BLaER1 (cell line): ENCODE measurements at regions not wholly inside any gene's neighbourhood (a gene's known extent, or its start where the extent isn't known, plus 50 kb on each side); places are given as distances from the start of the nearest gene placed in this dataset.
A peak's percentile ranks its signal among the peaks of the same experiment; 100 is the strongest.
"Not testable (repeated sequence)": the region's sequence is repeated elsewhere in the genome, so short reads cannot be mapped to it uniquely, and the experiment has no call there.

Experiments used
- H3K27ac ChIP-seq: shearing (Covaris generic); formaldehyde crosslinking; 2 replicates; pipeline ENCODE4 v1.8.1; 2022
- H3K27me3 ChIP-seq: shearing (Covaris generic); formaldehyde crosslinking; 2 replicates; pipeline ENCODE4 v1.8.1; 2022
- H3K36me3 ChIP-seq: shearing (Covaris generic); formaldehyde crosslinking; 2 replicates; pipeline ENCODE4 v1.8.1; 2022
- H3K4me1 ChIP-seq: shearing (Covaris generic); formaldehyde crosslinking; 2 replicates; pipeline ENCODE4 v1.8.1; 2022
- H3K4me2 ChIP-seq: shearing (Covaris generic); formaldehyde crosslinking; 2 replicates; pipeline ENCODE4 v1.8.1; 2022
- H3K4me3 ChIP-seq: shearing (Covaris generic); formaldehyde crosslinking; 2 replicates; pipeline ENCODE4 v1.8.1; 2022
- H3K9ac ChIP-seq: shearing (Covaris generic); formaldehyde crosslinking; 2 replicates; pipeline ENCODE4 v1.8.1; 2022
- H3K9me3 ChIP-seq: shearing (Covaris generic); formaldehyde crosslinking; 2 replicates; pipeline ENCODE4 v1.8.1; 2022
- H4K20me1 ChIP-seq: shearing (Covaris generic); formaldehyde crosslinking; 2 replicates; pipeline ENCODE4 v1.8.1; 2022
- Cebpa-rat ChIP-seq: shearing (Covaris generic); IDR thresholded peaks from 2 replicates; pipeline ENCODE4 v1.8.1; 2022

DNA sequence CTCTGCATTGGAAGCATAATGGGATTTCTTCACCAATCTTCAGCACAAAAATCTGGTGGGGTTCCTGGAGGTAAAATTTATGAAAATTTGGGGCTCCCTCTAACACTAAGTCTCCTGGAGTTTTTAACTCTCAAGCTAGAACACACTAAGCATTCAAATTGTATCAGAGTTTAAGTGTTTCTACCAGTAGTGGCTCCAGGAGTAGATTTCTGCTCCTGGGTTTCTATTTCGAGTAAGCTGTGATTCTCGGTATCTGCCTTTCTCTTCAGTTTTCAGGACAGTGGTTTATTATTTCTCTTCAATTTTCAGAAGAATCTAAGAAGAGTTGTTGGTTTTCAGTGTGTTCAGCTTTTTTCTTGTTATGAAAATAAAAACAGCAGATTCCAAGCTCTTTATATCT is 566.4 kb upstream of the KCND2 start:
- peaks cover 7% of the 10 kb centered on the region for H3K4me1 ChIP-seq
- no peak for TF ChIP-seq Cebpa-rat
- H3K9ac ChIP-seq = no peak overlapping the region
- H3K4me3 ChIP-seq = no peak overlapping the region
- peak overlapping the region; percentile 50 for H3K4me2 ChIP-seq
- no peaks in the 10 kb centered on the region for H3K27me3 ChIP-seq
- H4K20me1 ChIP-seq = no peaks in the 10 kb centered on the region
- H3K27ac ChIP-seq = no peak overlapping the region
- no peaks in the 10 kb centered on the region for H3K9me3 ChIP-seq
- H3K36me3 ChIP-seq = no peaks in the 10 kb centered on the region

- Histone ChIP-seq H3K36me3 (no peaks in the 10 kb centered on the region), H3K27me3 (no peaks in the 10 kb centered on the region), H3K4me1 (peaks cover 7% of the 10 kb centered on the region), H3K9me3 (no peaks in the 10 kb centered on the region), H3K4me2 (no peak overlapping the region), H4K20me1 (no peaks in the 10 kb centered on the region), H3K9ac (no peak overlapping the region), H3K27ac (no peak overlapping the region), H3K4me3 (no peak overlapping the region)
- TF ChIP-seq Cebpa-rat = no peak
Observed at GRCh38 chr7:119708891-119709290, 564.1 kb upstream of the KCND2 start.

DNA sequence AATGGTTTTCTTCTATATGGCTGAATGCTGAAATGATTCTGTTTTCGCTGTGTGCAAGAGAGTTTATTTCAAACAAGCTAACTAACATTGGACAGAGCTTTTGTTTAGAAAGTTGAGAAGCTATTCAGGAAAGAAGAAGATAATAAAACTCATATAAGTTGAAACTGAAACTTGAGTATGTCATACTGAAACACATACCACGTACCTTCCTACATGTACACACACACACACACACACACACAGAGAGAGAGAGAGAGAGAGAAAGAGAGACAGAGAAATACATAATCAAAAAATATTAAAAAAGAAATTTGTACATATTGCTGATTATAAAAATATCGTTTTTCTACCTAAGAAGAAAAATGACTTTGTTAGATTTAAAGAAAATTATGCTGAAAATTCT is 561.9 kb upstream of the KCND2 start:
- Histone ChIP-seq H3K9me3 (no peaks in the 10 kb centered on the region), H4K20me1 (no peaks in the 10 kb centered on the region), H3K36me3 (no peaks in the 10 kb centered on the region), H3K27me3 (no peaks in the 10 kb centered on the region), H3K4me2 (no peak overlapping the region), H3K9ac (no peak overlapping the region), H3K4me3 (no peak overlapping the region), H3K27ac (no peak overlapping the region), H3K4me1 (peaks cover 6% of the 10 kb centered on the region)
- no peak for TF ChIP-seq Cebpa-rat

GRCh38 chr7:119712886-119713462 is 560.0 kb upstream of the KCND2 start:
- no peak overlapping the region for H3K4me3 ChIP-seq
- H3K36me3 ChIP-seq = no peaks in the 10 kb centered on the region
- no peaks in the 10 kb centered on the region for H4K20me1 ChIP-seq
- no peak for TF ChIP-seq Cebpa-rat
- H3K27me3 ChIP-seq = no peaks in the 10 kb centered on the region
- H3K4me1 ChIP-seq = no peaks in the 10 kb centered on the region
- H3K4me2 ChIP-seq = no peak overlapping the region
- H3K9me3 ChIP-seq = no peaks in the 10 kb centered on the region
- no peak overlapping the region for H3K27ac ChIP-seq
- no peak overlapping the region for H3K9ac ChIP-seq

DNA sequence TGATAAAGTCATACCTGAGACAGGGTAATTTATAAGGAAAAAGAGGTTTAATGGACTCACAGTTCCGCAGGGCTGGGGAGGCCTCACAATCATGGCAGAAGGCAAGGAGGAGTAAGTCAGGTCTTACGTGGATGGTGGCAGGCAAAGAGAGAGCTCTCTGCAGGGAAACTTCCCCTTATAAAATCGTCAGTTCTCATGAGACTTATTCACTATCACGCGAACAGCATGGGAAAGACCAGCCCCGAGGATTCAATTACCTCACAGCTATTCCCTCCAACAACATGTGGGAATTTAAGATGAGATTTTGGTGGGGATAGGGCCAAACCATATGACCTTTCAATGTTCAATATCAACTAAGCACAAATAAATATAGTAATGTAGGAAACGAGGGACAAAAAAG is 559.4 kb upstream of the KCND2 start:
- Histone ChIP-seq H3K4me1 (no peaks in the 10 kb centered on the region), H3K9me3 (no peaks in the 10 kb centered on the region)

GRCh38 chr7:119720541-119720940 is 552.4 kb upstream of the KCND2 start:
- Histone ChIP-seq H3K4me1 (no peaks in the 10 kb centered on the region), H3K4me2 (no peak overlapping the region), H3K4me3 (no peak overlapping the region), H3K27me3 (no peaks in the 10 kb centered on the region), H4K20me1 (no peaks in the 10 kb centered on the region), H3K36me3 (no peaks in the 10 kb centered on the region), H3K27ac (no peak overlapping the region), H3K9me3 (no peaks in the 10 kb centered on the region), H3K9ac (no peak overlapping the region)
- no peak for TF ChIP-seq Cebpa-rat

More for the DNA sequence above, 559.4 kb upstream of the KCND2 start:
- Histone ChIP-seq H3K36me3 (no peaks in the 10 kb centered on the region), H3K27ac (no peak overlapping the region), H3K4me2 (no peak overlapping the region), H3K4me3 (no peak overlapping the region), H4K20me1 (no peaks in the 10 kb centered on the region), H3K27me3 (no peaks in the 10 kb centered on the region), H3K9ac (no peak overlapping the region)
- TF ChIP-seq Cebpa-rat = no peak

DNA sequence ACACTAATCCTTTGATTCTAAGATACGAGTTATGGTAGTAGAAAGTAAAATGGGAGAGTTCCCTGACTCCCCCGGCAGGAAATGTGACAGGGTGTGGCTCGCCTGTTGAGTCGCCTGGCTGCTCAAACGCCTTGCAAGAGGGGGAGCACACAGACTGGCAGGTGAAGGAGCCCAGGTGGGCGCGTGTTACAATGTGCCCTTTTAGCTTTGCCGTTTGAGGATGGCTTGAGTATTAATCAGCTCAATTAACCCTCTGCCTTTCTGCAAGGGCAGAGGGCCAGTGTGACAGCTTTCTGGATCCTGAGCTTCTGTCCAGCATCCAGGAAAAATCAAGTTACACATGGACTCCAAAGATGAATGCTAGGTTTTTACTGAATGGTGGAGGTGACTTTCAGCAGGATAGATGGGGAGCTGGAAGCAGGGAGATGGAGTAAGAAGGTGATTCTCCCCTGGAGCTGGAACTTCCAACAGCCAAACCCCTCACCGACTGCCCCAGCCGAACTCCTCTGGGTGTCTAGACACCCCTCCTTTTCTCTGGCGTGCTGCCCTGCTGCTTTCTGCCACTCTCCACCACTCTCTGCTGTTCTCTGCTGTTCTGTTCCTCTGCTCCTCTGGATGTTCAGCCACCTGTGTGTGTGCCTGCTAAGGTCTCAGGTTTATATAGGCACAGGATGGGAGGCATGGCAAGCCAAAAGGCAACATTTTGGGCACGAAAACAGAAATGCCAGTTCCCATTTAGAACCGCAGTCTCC is 548.8 kb upstream of the KCND2 start:
- no peak overlapping the region for H3K27ac ChIP-seq
- no peaks in the 10 kb centered on the region for H3K9me3 ChIP-seq
- H3K27me3 ChIP-seq = no peaks in the 10 kb centered on the region
- no peaks in the 10 kb centered on the region for H3K36me3 ChIP-seq
- no peak overlapping the region for H3K4me2 ChIP-seq
- H3K4me1 ChIP-seq = no peaks in the 10 kb centered on the region
- no peak overlapping the region for H3K9ac ChIP-seq
- no peak overlapping the region for H3K4me3 ChIP-seq
- no peaks in the 10 kb centered on the region for H4K20me1 ChIP-seq
- TF ChIP-seq Cebpa-rat = no peak

GRCh38 chr7:119733127-119733879 is 539.7 kb upstream of the KCND2 start:
- H3K9ac ChIP-seq = no peak overlapping the region
- no peak overlapping the region for H3K27ac ChIP-seq
- H3K27me3 ChIP-seq = no peaks in the 10 kb centered on the region
- H3K9me3 ChIP-seq = no peaks in the 10 kb centered on the region
- no peaks in the 10 kb centered on the region for H4K20me1 ChIP-seq
- no peak overlapping the region for H3K4me3 ChIP-seq
- TF ChIP-seq Cebpa-rat = no peak
- H3K4me1 ChIP-seq = no peaks in the 10 kb centered on the region
- no peaks in the 10 kb centered on the region for H3K36me3 ChIP-seq
- H3K4me2 ChIP-seq = no peak overlapping the region

DNA sequence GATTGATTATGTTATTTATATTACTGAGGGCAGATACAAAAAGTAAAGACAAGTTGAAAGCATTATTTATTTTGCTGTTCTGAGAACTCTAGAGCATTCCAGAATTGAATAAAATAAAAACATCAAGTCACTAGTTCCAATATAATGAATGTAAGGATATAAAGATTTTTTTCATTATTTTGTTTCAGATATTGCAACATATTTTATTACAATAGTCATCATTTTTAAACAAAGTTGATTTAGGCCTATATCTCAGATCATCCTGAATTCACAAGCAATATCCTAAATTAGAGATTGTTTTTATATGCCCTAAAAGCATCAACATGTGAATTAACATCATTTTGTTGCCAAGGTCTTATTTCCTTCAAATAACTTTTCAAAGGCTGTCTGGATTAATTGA is 535.6 kb upstream of the KCND2 start:
- no peaks in the 10 kb centered on the region for H3K9me3 ChIP-seq

DNA sequence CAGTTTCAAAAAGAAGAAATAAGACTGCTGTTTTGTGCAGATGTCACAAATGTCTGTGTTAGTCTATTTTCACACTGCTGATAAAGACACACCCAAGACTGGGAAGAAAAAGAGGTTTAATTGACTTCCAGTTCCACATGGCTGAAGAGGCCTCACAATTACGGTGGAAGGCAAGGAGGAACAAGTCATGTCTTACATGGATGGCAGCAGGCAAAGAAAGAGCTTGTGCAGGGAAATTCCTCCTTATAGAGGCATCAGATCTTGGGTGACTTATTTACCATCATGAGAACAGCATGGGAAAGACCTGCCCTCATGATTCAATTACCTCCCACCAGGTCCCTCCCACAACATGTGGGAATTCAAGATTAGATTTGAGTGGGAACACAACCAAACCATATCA is 527.7 kb upstream of the KCND2 start:
- H3K27ac ChIP-seq, H3K4me3 ChIP-seq, H3K4me1 ChIP-seq, H3K27me3 ChIP-seq, H3K9ac ChIP-seq, H4K20me1 ChIP-seq, H3K4me2 ChIP-seq, H3K36me3 ChIP-seq, H3K9me3 ChIP-seq: not testable (repeated sequence)

More for the DNA sequence above, 535.6 kb upstream of the KCND2 start:
- no peak for TF ChIP-seq Cebpa-rat
- Histone ChIP-seq H3K27ac (no peak overlapping the region), H3K4me1 (no peaks in the 10 kb centered on the region), H4K20me1 (no peaks in the 10 kb centered on the region), H3K4me2 (no peak overlapping the region), H3K36me3 (no peaks in the 10 kb centered on the region), H3K9ac (no peak overlapping the region), H3K27me3 (no peaks in the 10 kb centered on the region), H3K4me3 (no peak overlapping the region)
